Smooth muscle cell (in vitro differentiated cells): ENCODE measurements at regions not wholly inside any gene's neighbourhood (a gene's known extent, or its start where the extent isn't known, plus 50 kb on each side); places are given as distances from the start of the nearest gene placed in this dataset.

Experiments used
- DNase-seq: peaks from one replicate; lab custom pipeline; 2025; ENCODE audit not compliant: unreplicated experiment; lab: John Stamatoyannopoulos, UW
- H2AFZ ChIP-seq: fragments of 200-600 bp; sonication (generic); 2 replicates; pipeline ENCODE4 v1.6.0; 2016; ENCODE audit warnings: antibody characterized with exemption, low read depth, mild to moderate bottlenecking
- H3F3A ChIP-seq: fragments of 200-600 bp; sonication (generic); 2 replicates; pipeline ENCODE4 v1.6.0; 2017; ENCODE audit warnings: antibody characterized with exemption, low read depth
- H3K27ac ChIP-seq: fragments of 200-600 bp; sonication (generic); 2 replicates; pipeline ENCODE4 v1.5.1; 2016; ENCODE audit warnings: low read depth, mild to moderate bottlenecking
- H3K27me3 ChIP-seq: fragments of 200-600 bp; sonication (generic); 2 replicates; pipeline ENCODE4 v1.6.1; 2016; ENCODE audit warnings: low read depth, mild to moderate bottlenecking
- H3K36me3 ChIP-seq: fragments of 200-600 bp; sonication (generic); 2 replicates; pipeline ENCODE4 v1.5.1; 2016; ENCODE audit warnings: low read depth
- H3K4me1 ChIP-seq: fragments of 200-600 bp; sonication (generic); 2 replicates; pipeline ENCODE4 v1.5.1; 2016; ENCODE audit warnings: low read depth
- H3K4me2 ChIP-seq: fragments of 200-600 bp; sonication (generic); 2 replicates; pipeline ENCODE4 v1.6.0; 2016; ENCODE audit warnings: mild to moderate bottlenecking
- H3K4me3 ChIP-seq: fragments of 200-600 bp; sonication (generic); 2 replicates; pipeline ENCODE4 v1.5.1; 2016; ENCODE audit warnings: mild to moderate bottlenecking
- H3K79me2 ChIP-seq: fragments of 200-600 bp; sonication (generic); 2 replicates; pipeline ENCODE4 v1.6.0; 2016; ENCODE audit warnings: low read depth, mild to moderate bottlenecking
- H3K9ac ChIP-seq: fragments of 200-600 bp; sonication (generic); 2 replicates; pipeline ENCODE4 v1.6.0; 2016; ENCODE audit warnings: low read depth
- H3K9me3 ChIP-seq: fragments of 200-600 bp; sonication (generic); replicated peaks from 2 replicates; pipeline ENCODE4 v1.5.1; 2016; ENCODE audit warnings: low read depth
- H4K20me1 ChIP-seq: fragments of 200-600 bp; sonication (generic); 2 replicates; pipeline ENCODE4 v1.6.0; 2016; ENCODE audit warnings: low read depth
- CTCF ChIP-seq: fragments of 200-600 bp; sonication (generic); IDR thresholded peaks from 2 replicates; pipeline ENCODE4 v1.5.1; 2017; ENCODE audit warnings: borderline replicate concordance, mild to moderate bottlenecking, antibody characterized with exemption; ENCODE audit not compliant: insufficient read depth, poor library complexity, severe bottlenecking
- WGBS: methylation state at CpG from one replicate; pipeline ENCODE4 v1.1.7; 2016; ENCODE audit warnings: low lambda C conversion rate; 5-methylcytosine and 5-hydroxymethylcytosine counted together

- H3K4me3 ChIP-seq: no peak overlapping the region
- DNase-seq: no peak
- TF ChIP-seq CTCF: no peak
- H3K36me3 ChIP-seq: no peaks in the 10 kb centered on the region
- no peak overlapping the region for H3K9ac ChIP-seq
- no peaks in the 10 kb centered on the region for H3K4me1 ChIP-seq
- H3K27ac ChIP-seq: no peak overlapping the region
- 85% methylated on average over 4 of the region's 4 CpGs for WGBS
- no peaks in the 10 kb centered on the region for H3K27me3 ChIP-seq
- no peak overlapping the region for H3K4me2 ChIP-seq
- H3K9me3 ChIP-seq: no peaks in the 10 kb centered on the region
- H4K20me1 ChIP-seq: no peaks in the 10 kb centered on the region
- no peaks in the 10 kb centered on the region for H3F3A ChIP-seq
- no peak overlapping the region for H2AFZ ChIP-seq
- H3K79me2 ChIP-seq: no peaks in the 10 kb centered on the region
Observed at GRCh38 chr2:80822999-80823398, 518.4 kb upstream of the LRRTM1 start.

- H3K9me3 ChIP-seq: no peaks in the 10 kb centered on the region
- no peaks in the 10 kb centered on the region for H3K27me3 ChIP-seq
- H4K20me1 ChIP-seq: no peaks in the 10 kb centered on the region
- H2AFZ ChIP-seq: no peak overlapping the region
- H3F3A ChIP-seq: no peaks in the 10 kb centered on the region
- no peak overlapping the region for H3K4me2 ChIP-seq
- H3K4me1 ChIP-seq: no peaks in the 10 kb centered on the region
- WGBS: 75% methylated on average over 1 of the region's 1 CpG
- no peak overlapping the region for H3K9ac ChIP-seq
- no peaks in the 10 kb centered on the region for H3K79me2 ChIP-seq
- no peak for DNase-seq
- H3K27ac ChIP-seq: no peak overlapping the region
- H3K4me3 ChIP-seq: no peak overlapping the region
- TF ChIP-seq CTCF: no peak
- no peaks in the 10 kb centered on the region for H3K36me3 ChIP-seq
Observed at GRCh38 chr2:80815259-80815658, 510.7 kb upstream of the LRRTM1 start.

- Histone ChIP-seq H3K36me3 (no peaks in the 10 kb centered on the region), H2AFZ (no peak overlapping the region), H3K9ac (no peak overlapping the region), H3F3A (no peaks in the 10 kb centered on the region), H3K4me3 (no peak overlapping the region), H3K27ac (no peak overlapping the region), H3K4me1 (no peaks in the 10 kb centered on the region), H3K79me2 (no peaks in the 10 kb centered on the region), H3K4me2 (no peak overlapping the region), H3K27me3 (no peaks in the 10 kb centered on the region), H4K20me1 (no peaks in the 10 kb centered on the region), H3K9me3 (no peaks in the 10 kb centered on the region)
- no peak for TF ChIP-seq CTCF
- 66% methylated on average over 1 of the region's 1 CpG for WGBS
- DNase-seq: no peak
Observed at GRCh38 chr2:80786584-80786983, 482.0 kb upstream of the LRRTM1 start.

GRCh38 chr2:80778704-80779103 lies 474.2 kb upstream of the LRRTM1 start:
- Histone ChIP-seq H3F3A (no peaks in the 10 kb centered on the region), H3K4me1 (peaks cover 2% of the 10 kb centered on the region), H3K27me3 (no peaks in the 10 kb centered on the region), H3K4me3 (no peak overlapping the region), H3K79me2 (no peaks in the 10 kb centered on the region), H3K27ac (no peak overlapping the region), H3K9ac (no peak overlapping the region), H3K4me2 (no peak overlapping the region), H3K36me3 (no peaks in the 10 kb centered on the region), H2AFZ (no peak overlapping the region), H3K9me3 (no peaks in the 10 kb centered on the region), H4K20me1 (no peaks in the 10 kb centered on the region)
- no peak for TF ChIP-seq CTCF
- DNase-seq: no peak
